RPMI8226 (cell line): ENCODE measurements at regions not wholly inside any gene's neighbourhood (a gene's known extent, or its start where the extent isn't known, plus 50 kb on each side); places are given as distances from the start of the nearest gene placed in this dataset.
"Not testable (repeated sequence)": the region's sequence is repeated elsewhere in the genome, so short reads cannot be mapped to it uniquely, and the experiment has no call there.

Experiments
- DNase-seq: peaks from one replicate; pipeline ENCODE4 v3.0.0-alpha.2; 2015

DNA sequence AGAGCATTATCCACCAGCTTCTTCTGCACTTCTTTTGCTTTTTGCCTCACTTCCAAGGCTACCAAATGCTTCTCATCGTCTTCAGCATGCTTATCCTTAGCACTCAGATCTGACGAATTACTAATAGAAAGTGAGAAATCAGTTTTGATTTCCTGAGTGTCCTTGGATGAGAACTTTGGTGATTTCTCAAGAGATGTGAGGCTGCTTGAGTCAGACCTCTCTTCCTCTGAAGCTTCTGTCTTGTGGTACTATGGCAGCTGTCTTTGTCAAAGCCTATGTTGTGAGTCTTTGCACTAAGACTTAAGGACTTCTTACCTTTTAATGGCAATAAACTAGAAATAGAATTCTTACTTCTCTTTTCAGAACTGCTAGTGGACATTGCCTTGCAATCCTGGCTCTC, 169.9 kb downstream of the CPE start:
- no peak for DNase-seq

DNA sequence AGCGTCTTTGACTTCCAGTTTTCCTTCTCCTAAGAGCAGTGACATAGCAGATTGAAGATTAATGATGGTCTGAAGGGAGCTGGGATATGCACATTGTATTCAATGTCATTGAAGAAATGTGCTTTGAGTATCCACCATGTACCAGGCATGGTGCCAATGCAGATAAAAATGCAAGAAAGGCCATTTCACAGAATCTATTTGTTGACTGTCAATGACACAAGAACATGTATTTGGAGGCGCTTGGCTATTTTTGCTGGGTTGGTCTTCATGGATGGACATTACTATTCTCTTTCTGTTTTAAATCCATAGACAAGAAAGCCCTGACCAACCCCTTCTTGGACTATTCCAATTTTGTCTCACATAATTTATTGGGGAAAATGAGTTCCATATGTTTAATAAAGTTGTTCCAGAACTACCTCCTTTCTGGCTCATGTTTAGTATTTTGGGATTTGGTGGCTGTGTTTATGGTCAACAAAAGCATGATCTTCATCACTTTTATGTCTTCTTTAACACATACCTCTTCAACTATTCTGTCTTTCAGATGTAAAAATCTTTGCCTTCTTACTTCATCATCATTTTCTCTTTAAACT, 174.5 kb downstream of the CPE start:
- no peak for DNase-seq

DNA sequence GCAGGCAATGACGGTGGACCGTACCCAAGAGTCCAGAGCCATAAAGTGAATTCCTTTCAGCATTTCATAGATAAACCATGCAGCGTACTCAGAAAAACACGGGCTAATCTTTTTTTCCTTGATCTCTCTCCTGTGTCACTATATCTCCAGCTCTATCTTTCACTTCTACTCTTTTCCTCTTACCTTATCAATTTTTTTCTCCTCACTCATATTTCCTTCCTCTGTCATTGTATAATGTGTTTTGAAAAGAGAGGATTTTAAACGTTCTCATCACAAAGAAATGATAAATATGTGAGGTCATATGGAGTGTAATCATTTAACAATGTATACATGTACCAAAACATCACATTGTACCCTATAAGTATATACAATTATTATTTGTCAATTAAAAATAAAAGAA, 176.5 kb downstream of the CPE start:
- no peak for DNase-seq

DNA sequence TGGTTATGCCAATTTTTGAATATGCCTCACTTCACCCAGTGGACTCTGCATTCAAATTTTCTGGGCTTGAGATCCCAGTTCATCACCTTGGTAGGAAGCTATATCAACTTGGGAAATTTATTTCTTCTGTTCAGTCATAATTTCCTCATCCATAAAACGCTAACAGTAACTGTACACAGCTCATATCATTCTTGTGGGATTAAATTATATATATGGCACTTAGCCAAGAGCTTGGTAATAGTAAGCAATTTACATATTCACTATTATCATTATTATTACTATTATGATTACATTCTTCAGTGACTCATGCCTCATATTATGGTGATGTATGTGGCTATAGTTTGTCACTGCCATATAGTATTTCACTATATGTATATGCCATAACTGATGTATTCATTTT, 177.6 kb downstream of the CPE start:
- no peak for DNase-seq

DNA sequence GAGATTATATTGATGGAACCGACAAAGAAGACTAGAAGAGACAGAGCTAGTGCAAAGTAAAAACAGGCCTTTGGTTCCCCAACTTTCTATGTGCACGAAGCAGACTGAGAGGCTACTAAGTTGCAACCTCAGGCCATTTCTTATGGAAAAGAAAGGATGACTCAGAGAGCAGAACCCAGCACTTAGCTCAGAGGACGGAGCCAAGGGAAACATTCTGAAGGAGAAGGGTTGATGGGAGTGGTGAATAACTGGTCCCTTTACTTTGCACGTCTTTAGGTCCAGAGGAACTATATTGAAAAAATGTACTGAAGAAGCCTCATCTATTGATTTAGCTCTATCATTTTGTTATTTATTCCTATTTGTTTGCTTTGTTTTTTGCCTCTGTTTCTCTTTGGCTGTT, 182.1 kb downstream of the CPE start:
- no peak for DNase-seq

DNA sequence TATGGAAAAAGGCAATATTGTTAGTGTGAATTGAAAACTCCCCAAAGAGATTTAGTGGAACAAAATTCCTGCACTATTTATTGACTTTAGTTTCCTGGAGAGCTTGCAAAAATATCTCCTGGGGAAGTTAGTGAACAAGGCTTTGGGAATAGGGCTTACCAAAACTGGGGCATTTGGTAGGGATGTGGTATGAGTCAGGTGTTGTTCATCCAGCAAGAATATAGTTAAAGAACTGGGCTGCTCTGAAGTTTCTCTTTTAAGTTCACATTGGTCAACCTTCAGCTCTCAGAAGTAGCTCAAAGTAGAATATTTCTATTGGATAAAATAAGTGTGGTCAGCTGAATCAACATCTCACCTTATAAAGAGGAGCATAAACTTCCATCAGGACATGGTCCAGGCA, 185.0 kb downstream of the CPE start:
- no peak for DNase-seq

DNA sequence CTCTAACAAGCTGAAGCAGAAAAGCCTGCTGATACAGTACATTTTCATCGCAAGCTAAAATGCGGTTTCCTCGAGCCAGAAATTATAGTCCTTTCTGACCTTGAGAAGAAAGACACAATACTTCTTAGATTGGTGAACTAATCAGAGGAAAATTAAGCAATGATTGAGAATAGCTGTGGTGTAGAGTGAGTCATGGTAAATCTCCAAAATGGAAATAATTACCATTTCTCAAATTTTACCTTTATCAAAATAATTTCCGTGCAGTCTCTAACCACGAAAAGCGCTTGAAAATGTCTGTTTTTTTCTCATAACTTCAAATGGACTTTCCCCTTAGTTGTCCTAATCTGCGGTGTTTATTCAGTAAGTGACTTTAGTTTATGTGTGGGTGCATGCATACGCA, 190.2 kb downstream of the CPE start:
- no peak for DNase-seq

DNA sequence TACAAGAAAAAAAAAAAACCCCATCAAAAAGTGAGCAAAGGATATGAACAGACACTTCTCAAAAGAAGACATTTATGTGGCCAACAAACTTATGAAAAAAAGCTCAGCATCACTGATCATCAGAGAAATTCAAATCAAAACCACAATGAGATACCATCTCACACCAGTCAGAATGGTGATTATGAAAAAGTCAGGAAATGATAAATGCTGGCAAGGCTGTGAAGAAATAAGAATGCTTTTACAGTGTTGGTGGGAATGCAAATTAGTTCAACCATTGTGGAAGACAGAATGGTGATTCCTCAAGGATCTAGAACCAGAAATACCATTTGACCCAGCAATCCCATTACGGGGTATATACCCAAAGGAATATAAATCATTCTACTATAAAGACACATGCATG, 192.7 kb downstream of the CPE start:
- DNase-seq, result not testable (repeated sequence)

DNA sequence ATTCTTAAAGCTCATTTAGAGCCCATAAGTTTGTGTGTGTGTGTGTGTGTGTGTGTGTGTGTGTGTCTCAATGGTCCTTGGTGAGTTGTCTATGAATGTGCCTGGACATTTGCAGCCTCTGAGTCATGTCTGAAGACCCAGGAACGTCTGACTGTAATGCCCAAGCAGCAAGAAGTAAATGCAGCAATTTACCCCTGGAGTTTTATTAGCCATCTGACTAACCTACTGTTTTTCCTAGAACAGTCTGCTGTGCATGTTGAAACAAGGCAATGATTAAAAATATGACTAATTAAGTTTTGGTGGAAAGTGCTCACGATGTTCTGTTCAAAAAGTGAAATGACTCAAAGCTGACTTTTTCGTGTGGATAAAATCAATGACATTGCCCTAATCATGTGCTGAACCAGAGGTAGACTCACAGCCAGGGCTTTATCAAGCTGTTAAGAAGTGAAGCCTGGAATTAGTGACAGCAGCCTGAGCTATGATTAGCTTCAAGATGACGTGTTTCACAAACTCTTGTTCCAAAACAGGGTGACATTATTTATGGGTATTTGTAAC, 201.6 kb downstream of the CPE start:
- no peak for DNase-seq

DNA sequence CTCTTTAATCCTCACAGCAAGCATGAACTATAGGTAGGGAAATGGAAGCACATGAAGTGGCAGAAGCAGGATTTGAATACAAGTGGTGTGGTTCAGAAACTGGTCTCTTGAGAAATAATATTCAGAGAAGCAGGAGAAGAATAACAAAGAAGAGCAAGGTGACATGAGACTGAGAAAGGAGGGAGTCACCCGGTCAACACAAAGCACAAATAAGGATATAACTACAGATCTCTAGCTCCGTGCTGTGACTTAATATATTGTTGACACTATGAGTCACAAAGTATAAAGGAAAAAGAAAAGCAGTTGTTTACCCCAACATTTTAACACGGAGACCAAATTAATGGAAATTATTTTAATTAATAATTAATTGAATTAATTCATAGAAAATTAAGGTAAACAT, 204.5 kb downstream of the CPE start:
- DNase-seq, result no peak

DNA sequence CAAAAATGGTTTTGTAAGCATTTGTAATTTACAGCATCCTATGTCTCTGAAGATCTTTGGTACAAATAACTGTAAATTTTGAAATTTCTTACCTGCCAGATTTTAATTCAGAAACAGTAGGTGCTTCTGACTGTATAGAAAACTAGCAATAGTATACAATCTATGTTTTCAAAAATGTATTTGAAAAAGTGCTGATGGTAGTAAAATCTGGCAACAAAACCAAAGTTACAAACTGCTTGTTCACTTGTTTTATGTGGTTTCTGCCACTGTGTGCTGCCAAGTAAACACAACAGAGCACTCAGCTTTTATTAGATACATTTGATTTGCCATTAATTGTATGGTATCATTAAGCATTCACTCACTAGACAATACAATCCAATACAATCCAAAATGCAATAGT, 206.1 kb downstream of the CPE start:
- DNase-seq, result no peak

DNA sequence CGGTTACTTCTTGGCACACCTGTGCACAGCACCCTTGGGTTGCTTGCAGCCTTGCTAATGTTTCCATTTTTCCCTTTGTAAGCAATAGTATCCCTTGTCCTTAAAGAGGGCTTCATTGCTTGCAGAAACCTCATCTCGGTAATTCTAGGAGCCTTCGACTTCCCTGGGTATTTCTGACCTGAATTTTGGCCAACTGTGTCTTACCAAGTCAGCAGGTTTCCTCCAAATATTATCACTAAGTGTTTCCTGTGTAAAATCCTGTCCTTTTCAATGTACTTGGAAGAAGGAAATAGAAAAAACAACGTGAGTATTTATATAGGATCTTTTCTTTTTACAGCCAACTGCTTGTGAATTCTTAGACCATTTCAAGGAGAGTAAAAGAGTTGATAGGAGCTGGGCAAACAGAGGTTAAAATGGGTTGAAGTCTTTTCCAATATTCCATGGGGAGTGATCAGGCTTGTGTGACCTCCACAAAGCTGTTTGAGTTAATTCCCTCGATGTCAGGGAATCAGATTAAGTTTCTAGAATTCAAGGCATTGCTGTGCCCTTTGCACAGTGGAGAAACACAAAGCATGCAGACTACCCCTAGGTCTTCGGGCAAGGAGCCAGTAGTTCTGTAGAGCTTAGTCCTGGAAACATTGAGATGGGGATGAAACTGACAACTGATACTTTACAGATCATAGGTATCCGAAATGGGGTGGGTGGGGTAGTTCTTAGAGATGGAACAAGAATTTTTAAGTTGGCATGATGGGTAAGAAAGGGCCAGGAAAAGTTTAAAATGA, 209.9 kb downstream of the CPE start:
- no peak for DNase-seq

DNA sequence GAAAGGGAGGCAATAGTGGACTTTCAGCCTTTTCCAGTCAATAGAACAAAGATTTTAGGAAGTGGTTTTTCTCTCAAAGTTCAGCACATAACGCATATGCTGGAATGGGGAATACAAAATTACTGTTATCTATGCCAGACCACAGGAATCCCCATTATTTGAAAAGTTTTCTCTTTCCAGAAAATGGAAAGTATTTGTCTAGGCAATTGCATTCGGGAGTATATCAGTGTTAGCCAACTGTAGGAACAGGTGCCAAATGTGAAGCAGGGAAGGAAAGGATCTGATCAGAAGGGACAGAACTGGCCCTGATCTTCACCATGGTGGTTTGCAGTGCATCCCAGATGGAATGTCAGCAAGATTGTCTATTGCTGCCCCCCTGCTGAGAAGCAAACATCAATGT, 213.6 kb downstream of the CPE start:
- no peak for DNase-seq

DNA sequence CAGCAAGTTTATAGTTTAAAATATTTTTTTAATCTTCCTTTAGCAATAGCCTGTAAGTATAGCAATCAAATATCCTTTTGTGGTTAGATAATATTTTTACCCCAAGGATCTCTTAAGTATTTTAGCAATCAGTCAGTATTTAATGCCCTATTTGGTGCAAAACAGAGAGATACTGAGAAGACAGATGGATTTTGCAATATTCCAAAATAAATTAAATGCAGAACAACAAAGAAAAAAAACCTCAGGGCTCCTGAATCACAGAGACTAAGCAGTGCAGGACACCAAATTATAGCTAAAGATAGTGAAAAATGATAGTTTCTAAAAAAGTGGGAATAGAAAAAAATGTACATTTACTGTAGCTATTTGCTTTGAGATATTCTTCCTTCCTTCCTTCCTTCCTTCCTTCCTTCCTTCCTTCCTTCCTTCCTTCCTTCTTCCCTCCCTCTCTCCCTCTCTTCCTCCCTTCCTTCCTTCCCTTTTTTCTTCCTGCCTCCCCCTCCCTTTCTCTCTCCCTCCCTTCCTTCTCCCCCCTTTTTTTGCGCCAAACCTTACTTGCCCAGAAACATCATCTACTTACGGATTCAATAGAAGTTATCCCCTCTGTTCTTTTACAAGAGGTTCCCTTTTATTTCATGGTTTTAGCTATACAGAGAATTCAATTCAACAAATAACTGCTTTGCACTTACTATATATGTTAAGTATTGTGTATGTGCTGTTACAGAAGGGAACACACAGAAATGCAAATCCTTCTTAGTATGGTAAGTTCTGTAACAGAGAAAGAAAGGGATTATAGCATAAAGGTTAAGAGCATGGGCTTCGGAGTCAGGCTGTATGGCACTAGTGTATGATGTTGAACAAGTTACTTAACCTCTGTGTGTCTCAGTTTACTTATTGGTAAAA, 219.0 kb downstream of the CPE start:
- DNase-seq, result no peak

DNA sequence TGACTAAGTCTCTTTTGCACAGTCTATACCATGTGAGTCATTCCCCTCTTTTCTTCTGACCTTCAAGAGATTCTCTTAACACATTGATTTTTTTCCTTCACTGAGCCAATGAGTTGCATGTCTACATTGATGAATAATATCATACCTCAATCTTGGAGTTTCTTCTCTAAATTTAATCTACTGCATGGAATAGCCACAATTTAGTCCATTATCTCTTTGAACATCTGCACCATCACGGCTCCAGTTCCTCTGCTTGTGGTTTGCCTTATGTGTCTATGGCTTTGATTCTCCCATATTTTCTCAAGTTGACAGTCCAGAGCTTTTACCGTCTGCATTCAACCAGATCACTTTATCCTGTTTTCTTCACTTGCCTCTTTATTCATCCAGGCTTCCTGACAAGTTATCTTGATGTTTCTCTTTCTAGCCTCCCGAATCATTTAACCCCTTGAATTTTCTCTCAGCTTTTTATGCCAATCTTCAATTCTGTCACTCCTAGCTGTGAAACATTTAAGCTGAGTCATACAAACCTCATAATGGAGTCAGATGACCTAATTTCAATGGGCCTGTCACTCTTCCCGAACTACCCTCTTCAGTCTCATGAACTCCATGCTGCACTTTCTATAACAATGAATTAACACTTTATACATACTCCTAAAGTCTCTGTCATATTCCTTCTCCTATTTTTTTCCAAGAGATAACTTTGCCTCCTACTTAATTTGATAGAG, 222.3 kb downstream of the CPE start:
- no peak for DNase-seq

DNA sequence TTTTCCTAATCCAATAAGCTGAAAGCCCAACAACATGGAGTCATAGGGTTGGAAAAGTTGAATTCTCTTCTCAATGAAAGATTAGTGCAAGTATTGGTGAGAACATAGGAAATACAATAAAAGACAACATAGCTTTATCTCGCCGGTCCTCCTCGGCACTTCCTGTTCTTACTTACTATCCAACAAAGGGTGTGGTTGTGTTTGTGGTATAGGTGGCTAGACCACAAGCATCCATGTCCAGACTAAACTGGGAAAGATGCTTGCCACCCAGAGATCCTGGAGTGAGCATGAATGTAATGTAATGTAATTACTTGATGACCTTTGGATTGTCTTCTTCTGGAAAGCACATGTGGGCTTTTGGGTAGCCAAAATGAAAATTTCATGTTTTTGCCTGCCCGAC, 223.8 kb downstream of the CPE start:
- no peak for DNase-seq

DNA sequence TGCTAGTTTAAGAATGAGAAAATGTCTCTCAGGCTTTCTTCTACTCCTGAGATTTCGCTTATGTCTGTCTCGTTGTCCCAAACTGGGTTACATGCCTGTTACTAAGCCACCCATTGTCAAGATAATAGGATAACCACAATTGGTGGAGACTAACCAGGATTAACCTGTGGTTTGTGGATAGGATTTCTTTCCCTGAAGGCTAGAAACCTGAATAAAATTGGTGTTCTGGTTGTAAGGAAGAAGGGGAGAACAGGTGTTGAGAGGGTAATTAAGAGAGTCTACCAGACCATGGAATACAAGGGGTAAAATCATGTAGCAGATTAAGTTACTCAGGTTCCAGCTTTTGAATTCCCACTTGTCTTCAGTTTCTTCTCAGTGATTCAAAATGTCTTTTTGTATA, 225.4 kb downstream of the CPE start:
- DNase-seq, result no peak

DNA sequence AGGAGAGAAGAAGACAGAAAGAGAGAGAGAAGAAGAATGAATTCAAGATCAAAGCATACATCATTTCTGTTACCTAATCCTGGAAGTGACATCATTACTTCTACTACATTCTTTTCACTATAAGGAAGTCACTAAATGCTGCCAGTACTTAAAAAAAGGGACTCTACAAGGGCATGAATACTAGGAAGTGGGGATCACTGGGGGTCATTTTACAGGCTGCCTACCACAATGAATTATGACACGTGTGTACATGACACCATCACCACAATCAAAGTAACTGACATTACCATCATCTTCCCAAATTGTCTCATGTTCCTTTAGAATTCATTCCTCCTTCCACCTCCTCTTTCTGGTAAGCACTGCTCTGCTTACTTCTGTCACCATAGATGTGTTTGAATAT, 227.0 kb downstream of the CPE start:
- DNase-seq, result no peak

DNA sequence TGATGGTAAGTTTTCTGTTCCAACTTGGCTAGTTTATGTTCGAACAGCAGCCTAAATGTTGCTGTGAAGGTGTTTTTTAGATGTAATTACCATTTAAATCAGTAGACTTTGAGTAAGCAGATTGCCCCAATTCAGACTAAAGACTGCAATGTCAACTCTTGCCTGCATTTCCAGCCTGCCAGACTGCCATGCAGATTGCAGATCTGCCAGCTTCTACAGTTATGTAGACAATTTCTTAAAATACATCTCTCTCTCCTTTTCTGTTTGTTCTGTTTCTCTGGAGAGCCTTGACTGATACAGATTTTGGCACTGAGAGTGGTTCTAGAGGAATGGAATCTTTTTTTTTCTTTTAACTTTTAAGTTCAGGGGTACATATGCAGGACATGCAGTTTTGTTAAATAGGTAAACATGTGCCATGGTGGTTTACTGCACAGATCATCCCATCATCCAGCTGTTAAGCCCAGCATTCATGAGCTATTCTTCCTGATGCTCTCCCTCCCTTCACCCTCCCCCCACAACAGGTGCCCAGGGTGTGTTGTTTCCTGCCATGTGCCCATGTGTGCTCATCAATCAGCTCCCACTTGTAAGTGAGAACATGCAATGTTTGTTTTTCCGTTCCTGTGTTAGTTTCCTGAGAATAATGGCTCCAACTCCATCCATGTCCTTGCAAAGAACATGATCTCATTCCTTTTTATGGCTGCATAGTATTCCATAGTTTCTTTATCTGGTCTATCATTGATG, 227.8 kb downstream of the CPE start:
- DNase-seq, result no peak

DNA sequence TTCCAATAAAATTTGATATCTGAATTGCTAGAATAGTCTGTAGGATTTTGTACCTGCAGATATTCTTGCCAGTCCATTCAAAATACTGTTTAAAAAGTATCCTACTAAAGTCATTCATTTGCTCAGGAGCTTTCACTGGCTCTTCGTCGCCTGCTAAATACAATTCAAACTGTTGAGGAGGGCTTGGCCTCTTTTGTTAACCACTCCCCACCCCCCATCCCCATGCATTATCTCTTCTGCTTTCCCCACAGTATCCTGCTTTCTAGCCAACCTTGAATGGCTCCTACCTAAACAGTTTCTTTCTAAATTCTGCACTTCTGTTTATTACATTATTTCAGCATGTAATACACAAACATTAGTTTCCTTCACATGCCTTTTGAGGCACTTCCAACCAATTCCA, 230.8 kb downstream of the CPE start:
- DNase-seq, result no peak

DNA sequence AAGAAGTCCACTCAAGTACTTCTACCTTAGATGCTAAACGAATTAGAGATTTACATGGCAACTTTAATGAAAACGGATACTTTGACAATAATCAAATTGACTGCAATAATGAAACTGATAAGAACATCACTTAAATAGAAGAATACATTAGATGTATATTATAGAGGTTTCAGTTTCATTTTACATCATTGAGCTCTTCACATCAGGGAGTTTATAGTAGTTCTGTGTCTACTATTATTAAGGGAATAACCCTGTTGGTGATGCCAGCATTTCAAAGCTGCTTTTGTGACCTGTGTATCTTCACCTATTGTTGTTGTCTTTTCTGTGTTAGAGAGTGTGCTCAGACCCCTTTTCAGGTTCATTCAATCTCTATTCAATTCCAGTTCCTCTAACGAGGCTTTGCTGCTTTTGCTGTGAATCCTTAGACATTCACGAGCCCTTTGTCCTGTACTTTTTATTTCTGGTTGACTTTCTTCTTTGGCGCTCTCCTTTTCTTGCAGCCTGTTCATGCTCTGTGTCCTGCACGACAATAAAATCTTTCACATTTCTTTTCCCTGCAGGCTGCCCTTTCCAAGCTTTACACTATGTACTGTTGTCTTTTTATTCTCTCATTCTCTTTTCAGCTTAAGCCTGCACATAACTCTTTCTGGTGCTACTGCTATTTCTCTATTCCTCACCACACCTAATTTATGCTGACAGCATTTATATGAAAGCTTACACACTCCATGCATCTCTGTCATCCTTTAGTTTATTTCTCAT, 232.1 kb downstream of the CPE start:
- DNase-seq, result no peak

DNA sequence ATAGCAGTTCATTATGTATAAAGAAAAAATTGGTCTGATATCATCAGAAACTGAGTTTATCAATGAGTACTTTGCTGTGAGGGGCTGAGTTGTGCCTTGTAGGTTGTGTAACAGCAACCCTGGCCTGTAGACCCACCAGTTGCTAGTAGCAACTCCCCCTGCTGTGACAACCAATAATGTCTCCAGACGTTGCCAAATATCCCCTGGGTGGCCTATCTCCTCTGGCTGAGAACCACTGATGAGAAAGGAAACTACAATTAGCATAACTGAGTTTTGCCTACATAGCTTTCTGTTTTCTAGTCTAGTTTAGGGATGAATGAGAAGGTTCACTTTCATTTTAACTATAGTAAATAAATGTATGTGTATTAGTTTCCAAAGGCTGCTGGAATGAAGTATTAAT, 234.1 kb downstream of the CPE start:
- no peak for DNase-seq
